ENCODE measurements at regions not wholly inside any gene's neighbourhood (a gene's known extent, or its start where the extent isn't known, plus 50 kb on each side); places are given as distances from the start of the nearest gene placed in this dataset.

- DNase-seq, result no peak
These were observed 483.7 kb upstream of the INTU start for GRCh38 chr4:127149086-127149485.

- no peak for DNase-seq
These were observed 480.8 kb upstream of the INTU start for GRCh38 chr4:127151941-127152340.

- no peak for DNase-seq
These were observed 477.6 kb upstream of the INTU start for GRCh38 chr4:127155116-127155515.

GRCh38 chr4:127155555-127155954 lies 477.2 kb upstream of the INTU start:
- DNase-seq, result no peak

GRCh38 chr4:127162741-127163140 lies 470.0 kb upstream of the INTU start:
- no peak for DNase-seq

GRCh38 chr4:127165971-127166370 lies 466.8 kb upstream of the INTU start:
- no peak for DNase-seq

GRCh38 chr4:127174201-127174600 lies 458.6 kb upstream of the INTU start:
- no peak for DNase-seq

- DNase-seq, result peak in 1 of 2 experiments; percentile 17
These were observed 458.1 kb upstream of the INTU start for GRCh38 chr4:127174616-127175015.

- no peak for DNase-seq
These were observed 453.3 kb upstream of the INTU start for GRCh38 chr4:127179256-127180087.

GRCh38 chr4:127181001-127181400 lies 451.8 kb upstream of the INTU start:
- DNase-seq, result no peak

- DNase-seq, result no peak
These were observed 450.1 kb upstream of the INTU start for GRCh38 chr4:127182687-127183086.

- DNase-seq, result peak; percentile 14 to 52
These were observed 443.9 kb upstream of the INTU start for GRCh38 chr4:127188847-127189246.

- no peak for DNase-seq
These were observed 438.5 kb upstream of the INTU start for GRCh38 chr4:127194281-127194680.

GRCh38 chr4:127196655-127197352 lies 436.0 kb upstream of the INTU start:
- DNase-seq, result no peak

GRCh38 chr4:127203562-127204200 lies 429.1 kb upstream of the INTU start:
- DNase-seq, result no peak

GRCh38 chr4:127204322-127204721 lies 428.4 kb upstream of the INTU start:
- DNase-seq, result no peak

GRCh38 chr4:127209580-127210095 lies 423.1 kb upstream of the INTU start:
- DNase-seq, result no peak

GRCh38 chr4:127210893-127211649 lies 421.7 kb upstream of the INTU start:
- no peak for DNase-seq

GRCh38 chr4:127211650-127212560 lies 420.9 kb upstream of the INTU start:
- DNase-seq, result no peak

- no peak for DNase-seq
These were observed 420.1 kb upstream of the INTU start for GRCh38 chr4:127212701-127213100.

GRCh38 chr4:127214016-127214415 lies 418.7 kb upstream of the INTU start:
- DNase-seq, result no peak

GRCh38 chr4:127214931-127215330 lies 417.8 kb upstream of the INTU start:
- no peak for DNase-seq
